ENCODE measurements at regions not wholly inside any gene's neighbourhood (a gene's known extent, or its start where the extent isn't known, plus 50 kb on each side); places are given as distances from the start of the nearest gene placed in this dataset.
"Not testable (repeated sequence)": the region's sequence is repeated elsewhere in the genome, so short reads cannot be mapped to it uniquely, and the experiment has no call there.

GRCh38 chr15:77944002-77944867 lies 133.3 kb downstream of the TBC1D2B start:
- H3K27me3 ChIP-seq: no peaks in the 10 kb centered on the region
- intact Hi-C loops (cut with DNase I): loop anchor here in 1 of 4 donors (2.0 kb wide), 1 partner anchor 59 kb away; no protein-coding TSS in a partner anchor
- H3K4me3 ChIP-seq: peak overlapping the region; percentile 45
- DNase-seq: peak; percentile 80 to 88 (median 83)
- TF ChIP-seq POLR2A (IDR thresholded peaks at IDR 0.05): no peak
- TF ChIP-seq EP300 (IDR thresholded peaks at IDR 0.05): no peak
- no peak for TF ChIP-seq CTCF (IDR thresholded peaks at IDR 0.05)
- no peaks in the 10 kb centered on the region for H3K36me3 ChIP-seq
- no peaks in the 10 kb centered on the region for H3K4me1 ChIP-seq (ENCODE audit: insufficient read depth)
- no peaks in the 10 kb centered on the region for H3K9me3 ChIP-seq
- 7 to 8% (median 8%) methylated on average over 38 to 45 of the region's 45 CpGs for WGBS, 3 donors
- H3K27ac ChIP-seq: peak overlapping the region; percentile 60 to 75

GRCh38 chr15:77942611-77943211 lies 134.8 kb downstream of the TBC1D2B start:
- no peak overlapping the region for H3K4me3 ChIP-seq
- H3K27ac ChIP-seq: no peak overlapping the region
- H3K36me3 ChIP-seq: no peaks in the 10 kb centered on the region
- no peak for DNase-seq
- H3K9me3 ChIP-seq: no peaks in the 10 kb centered on the region
- WGBS, 3 donors: 80 to 85% (median 85%) methylated on average over 6 of the region's 6 CpGs
- TF ChIP-seq POLR2A (IDR thresholded peaks at IDR 0.05) (no peak), EP300 (IDR thresholded peaks at IDR 0.05) (no peak), CTCF (IDR thresholded peaks at IDR 0.05) (no peak)
- H3K4me1 ChIP-seq (ENCODE audit: insufficient read depth): no peaks in the 10 kb centered on the region
- H3K27me3 ChIP-seq: no peaks in the 10 kb centered on the region
- intact Hi-C loops (cut with DNase I): no loop called here

- H3K27me3 ChIP-seq; H3K4me3 ChIP-seq; intact Hi-C loops (cut with DNase I); DNase-seq; H3K27ac ChIP-seq; H3K4me1 ChIP-seq (ENCODE audit: insufficient read depth); H3K9me3 ChIP-seq; H3K36me3 ChIP-seq: not testable (repeated sequence)
- 81 to 83% (median 83%) methylated on average over 10 to 13 of the region's 25 CpGs for WGBS, 3 donors
Observed at GRCh38 chr15:77941090-77941827, 136.3 kb downstream of the TBC1D2B start.

- no peak for DNase-seq
- Histone ChIP-seq H3K4me3 (no peak overlapping the region), H3K9me3 (no peaks in the 10 kb centered on the region), H3K36me3 (no peaks in the 10 kb centered on the region), H3K27me3 (no peaks in the 10 kb centered on the region), H3K4me1 (ENCODE audit: insufficient read depth) (no peaks in the 10 kb centered on the region), H3K27ac (no peak overlapping the region)
- TF ChIP-seq EP300 (IDR thresholded peaks at IDR 0.05): no peak
- no peak for TF ChIP-seq CTCF (IDR thresholded peaks at IDR 0.05)
- no peak for TF ChIP-seq POLR2A (IDR thresholded peaks at IDR 0.05)
- 65 to 74% (median 65%) methylated on average over 8 of the region's 8 CpGs for WGBS, 3 donors
- intact Hi-C loops (cut with DNase I): no loop called here
Observed at GRCh38 chr15:77940381-77940947, 137.0 kb downstream of the TBC1D2B start.

All from ovary (tissue), 7 donors.